IPS-NIHi11 (cell line): ENCODE measurements at regions not wholly inside any gene's neighbourhood (a gene's known extent, or its start where the extent isn't known, plus 50 kb on each side); places are given as distances from the start of the nearest gene placed in this dataset.
"Not testable (repeated sequence)": the region's sequence is repeated elsewhere in the genome, so short reads cannot be mapped to it uniquely, and the experiment has no call there.

Experiments used
- DNase-seq: peaks from one replicate; pipeline ENCODE4 v3.0.0; 2012; ENCODE audit warnings: mixed read lengths, low spot score

- DNase-seq = no peak
These were observed 1622.8 kb upstream of the B3GALT2 start for GRCh38 chr1:194809215-194809614.

GRCh38 chr1:194807530-194808220, 1621.3 kb upstream of the B3GALT2 start:
- no peak for DNase-seq

- no peak for DNase-seq
These were observed 1616.2 kb upstream of the B3GALT2 start for GRCh38 chr1:194802572-194802971.

- no peak for DNase-seq
These were observed 1609.6 kb upstream of the B3GALT2 start for GRCh38 chr1:194795917-194796593.

GRCh38 chr1:194787001-194787400, 1600.6 kb upstream of the B3GALT2 start:
- no peak for DNase-seq

GRCh38 chr1:194786027-194786426, 1599.6 kb upstream of the B3GALT2 start:
- no peak for DNase-seq

- no peak for DNase-seq
These were observed 1590.2 kb upstream of the B3GALT2 start for GRCh38 chr1:194776657-194777056.

- DNase-seq = no peak
These were observed 1588.1 kb upstream of the B3GALT2 start for GRCh38 chr1:194774535-194774934.

- DNase-seq = no peak
These were observed 1569.0 kb upstream of the B3GALT2 start for GRCh38 chr1:194755241-194755994.

- not testable (repeated sequence) for DNase-seq
These were observed 1552.4 kb upstream of the B3GALT2 start for GRCh38 chr1:194738843-194739242.

- no peak for DNase-seq
These were observed 1548.6 kb upstream of the B3GALT2 start for GRCh38 chr1:194734970-194735369.

- no peak for DNase-seq
These were observed 1544.6 kb upstream of the B3GALT2 start for GRCh38 chr1:194731025-194731424.

GRCh38 chr1:194730304-194730703, 1543.9 kb upstream of the B3GALT2 start:
- DNase-seq = no peak

- DNase-seq = no peak
These were observed 1536.7 kb upstream of the B3GALT2 start for GRCh38 chr1:194723067-194723466.

- no peak for DNase-seq
These were observed 1531.5 kb upstream of the B3GALT2 start for GRCh38 chr1:194717941-194718340.

- DNase-seq = no peak
These were observed 1530.9 kb upstream of the B3GALT2 start for GRCh38 chr1:194717334-194717733.

GRCh38 chr1:194710671-194711070, 1524.3 kb upstream of the B3GALT2 start:
- DNase-seq = no peak

GRCh38 chr1:194709439-194709838, 1523.0 kb upstream of the B3GALT2 start:
- no peak for DNase-seq

- no peak for DNase-seq
These were observed 1520.7 kb upstream of the B3GALT2 start for GRCh38 chr1:194707074-194707473.

GRCh38 chr1:194705123-194705854, 1518.9 kb upstream of the B3GALT2 start:
- DNase-seq = no peak

GRCh38 chr1:194698908-194699318, 1512.5 kb upstream of the B3GALT2 start:
- DNase-seq = no peak

GRCh38 chr1:194693244-194693643, 1506.8 kb upstream of the B3GALT2 start:
- DNase-seq = no peak
